Neural cell (in vitro differentiated cells): ENCODE measurements at regions not wholly inside any gene's neighbourhood (a gene's known extent, or its start where the extent isn't known, plus 50 kb on each side); places are given as distances from the start of the nearest gene placed in this dataset.
A peak's percentile ranks its signal among the peaks of the same experiment; 100 is the strongest.

Experiments
- H2AFZ ChIP-seq: fragments of 200-600, 300-800 bp; sonication (generic), shearing (Covaris generic); 2 replicates; pipeline ENCODE4 v1.6.0; 2014; ENCODE audit warnings: low read depth, mild to moderate bottlenecking, antibody characterized with exemption, low read length, moderate library complexity
- H3F3A ChIP-seq: fragments of 200-600 bp; shearing (Covaris generic); 2 replicates; pipeline ENCODE4 v1.6.1; 2016; ENCODE audit warnings: mild to moderate bottlenecking, moderate library complexity, mixed read lengths, antibody characterized with exemption, low read length; ENCODE audit not compliant: insufficient read depth, poor library complexity, severe bottlenecking
- H3K27ac ChIP-seq: fragments of 200-600, 300-800 bp; sonication (generic), shearing (Covaris generic); 2 replicates; pipeline ENCODE4 v1.5.1; 2014; ENCODE audit warnings: mild to moderate bottlenecking, low read length, moderate library complexity
- H3K27me3 ChIP-seq: fragments of 300-800, 200-600 bp; sonication (generic), shearing (Covaris generic); 2 replicates; pipeline ENCODE4 v1.6.0; 2014; ENCODE audit warnings: mild to moderate bottlenecking, low read depth, low read length, moderate library complexity; ENCODE audit not compliant: insufficient read depth
- H3K36me3 ChIP-seq: fragments of 300-800, 200-600 bp; sonication (generic), shearing (Covaris generic); 2 replicates; pipeline ENCODE4 v1.5.1; 2014; ENCODE audit warnings: mild to moderate bottlenecking, antibody characterized with exemption, low read length, moderate library complexity; ENCODE audit not compliant: insufficient read depth
- H3K4me2 ChIP-seq: fragments of 300-800, 200-600 bp; sonication (generic), shearing (Covaris generic); 2 replicates; pipeline ENCODE4 v1.6.0; 2014; ENCODE audit warnings: mild to moderate bottlenecking, low read length
- H3K4me3 ChIP-seq: fragments of 300-800, 200-600 bp; sonication (generic), shearing (Covaris generic); 2 replicates; pipeline ENCODE4 v1.5.1; 2014; ENCODE audit warnings: mild to moderate bottlenecking, low read length, moderate library complexity
- H3K79me2 ChIP-seq: fragments of 200-600 bp; shearing (Covaris generic); replicated peaks from 2 replicates; pipeline ENCODE4 v1.6.0; 2014; ENCODE audit warnings: mild to moderate bottlenecking, low read length, moderate library complexity; ENCODE audit not compliant: insufficient read depth
- H3K9ac ChIP-seq: fragments of 300-800, 200-600 bp; sonication (generic), shearing (Covaris generic); 2 replicates; pipeline ENCODE4 v1.6.1; 2016; ENCODE audit warnings: mild to moderate bottlenecking, low read length, mixed read lengths
- H3K9me2 ChIP-seq: fragments of 200-600 bp; shearing (Covaris generic); 2 replicates; pipeline ENCODE4 v1.6.1; 2016; ENCODE audit warnings: mild to moderate bottlenecking, low read length, mixed read lengths; ENCODE audit not compliant: insufficient read depth
- H3K9me3 ChIP-seq: fragments of 200-600, 300-800 bp; sonication (generic), shearing (Covaris generic); 2 replicates; pipeline ENCODE4 v1.6.1; 2016; ENCODE audit warnings: mild to moderate bottlenecking, mixed run types, low read length, moderate library complexity, mixed read lengths
- H4K20me1 ChIP-seq: fragments of 200-600 bp; shearing (Covaris generic); 2 replicates; pipeline ENCODE4 v1.6.1; 2016; ENCODE audit warnings: mild to moderate bottlenecking, mixed run types; ENCODE audit not compliant: insufficient read depth
- CTCF ChIP-seq: fragments of 450-650 bp; IDR thresholded peaks from 2 replicates; pipeline ENCODE4 v1.5.1; 2014; ENCODE audit warnings: antibody characterized with exemption, mild to moderate bottlenecking, moderate library complexity; ENCODE audit not compliant: poor library complexity, severe bottlenecking
- EP300 ChIP-seq: fragments of 450-650 bp; conservative IDR thresholded peaks from 2 replicates; pipeline ENCODE4 v1.6.1; 2014; ENCODE audit warnings: antibody characterized with exemption, mild to moderate bottlenecking, moderate library complexity; ENCODE audit not compliant: poor library complexity, severe bottlenecking
- EZH2 ChIP-seq: fragments of 200-600, 300-800 bp; shearing (Covaris generic), sonication (generic); IDR thresholded peaks from 2 replicates; pipeline ENCODE4 v1.6.1; 2014; ENCODE audit warnings: antibody characterized with exemption, low read length, borderline replicate concordance, mild to moderate bottlenecking; ENCODE audit not compliant: insufficient read depth, poor library complexity, severe bottlenecking
- MXI1 ChIP-seq: fragments of 450-650 bp; conservative IDR thresholded peaks from 2 replicates; pipeline ENCODE4 v1.6.1; 2014; ENCODE audit warnings: antibody characterized with exemption, mild to moderate bottlenecking; ENCODE audit not compliant: poor library complexity, severe bottlenecking
- POLR2AphosphoS5 ChIP-seq: IDR thresholded peaks from 2 replicates; pipeline ENCODE4 v1.6.1; 2012
- RAD21 ChIP-seq: fragments of 450-650 bp; conservative IDR thresholded peaks from 2 replicates; pipeline ENCODE4 v1.6.1; 2014; ENCODE audit warnings: antibody characterized with exemption, mild to moderate bottlenecking, moderate library complexity
- REST ChIP-seq: IDR thresholded peaks from 2 replicates; pipeline ENCODE4 v1.6.1; 2012; ENCODE audit warnings: borderline replicate concordance
- SMC3 ChIP-seq: fragments of 450-650 bp; conservative IDR thresholded peaks from 2 replicates; pipeline ENCODE4 v1.6.1; 2014; ENCODE audit warnings: antibody characterized with exemption, mild to moderate bottlenecking, moderate library complexity; ENCODE audit not compliant: poor library complexity
- TAF1 ChIP-seq: IDR thresholded peaks from 2 replicates; pipeline ENCODE4 v1.6.1; 2012; ENCODE audit warnings: low read depth

- TF ChIP-seq EZH2 (no peak), TAF1 (no peak), CTCF (no peak), POLR2AphosphoS5 (no peak), REST (no peak), EP300 (no peak), RAD21 (no peak), SMC3 (no peak), MXI1 (no peak)
- H3K79me2 ChIP-seq = no peaks in the 10 kb centered on the region
- no peak overlapping the region for H3K9ac ChIP-seq
- H3K9me2 ChIP-seq = no peaks in the 10 kb centered on the region
- no peaks in the 10 kb centered on the region for H4K20me1 ChIP-seq
- H3K4me2 ChIP-seq = no peak overlapping the region
- no peak overlapping the region for H3K27ac ChIP-seq
- no peaks in the 10 kb centered on the region for H3F3A ChIP-seq
- no peaks in the 10 kb centered on the region for H3K9me3 ChIP-seq
- no peaks in the 10 kb centered on the region for H3K36me3 ChIP-seq
- H2AFZ ChIP-seq = no peak overlapping the region
- H3K27me3 ChIP-seq = no peaks in the 10 kb centered on the region
- H3K4me3 ChIP-seq = no peak overlapping the region
Measured at GRCh38 chr13:88978607-88979006, 1307.4 kb downstream of the SLITRK5 start.

GRCh38 chr13:88979465-88980175 is 1308.4 kb downstream of the SLITRK5 start:
- no peaks in the 10 kb centered on the region for H3K36me3 ChIP-seq

More at GRCh38 chr13:88979465-88980175, 1308.4 kb downstream of the SLITRK5 start:
- Histone ChIP-seq H3K9me3 (no peaks in the 10 kb centered on the region), H3K4me3 (no peak overlapping the region), H3K27me3 (no peaks in the 10 kb centered on the region), H2AFZ (no peak overlapping the region), H3K27ac (no peak overlapping the region), H4K20me1 (no peaks in the 10 kb centered on the region), H3K9me2 (no peaks in the 10 kb centered on the region), H3K4me2 (no peak overlapping the region), H3K79me2 (no peaks in the 10 kb centered on the region), H3K9ac (no peak overlapping the region), H3F3A (no peaks in the 10 kb centered on the region)
- peak; percentile 14 for TF ChIP-seq EP300
- no peak for TF ChIP-seq RAD21
- TF ChIP-seq CTCF = no peak
- no peak for TF ChIP-seq SMC3
- no peak for TF ChIP-seq EZH2
- peak; percentile 17 for TF ChIP-seq POLR2AphosphoS5
- TF ChIP-seq TAF1 = no peak
- no peak for TF ChIP-seq REST
- no peak for TF ChIP-seq MXI1
